Muscle of leg (tissue), 3 donors: ENCODE measurements at regions not wholly inside any gene's neighbourhood (a gene's known extent, or its start where the extent isn't known, plus 50 kb on each side); places are given as distances from the start of the nearest gene placed in this dataset.
"Not testable (repeated sequence)": the region's sequence is repeated elsewhere in the genome, so short reads cannot be mapped to it uniquely, and the experiment has no call there.

ENCODE experiments used
- DNase-seq: peaks from one replicate; pipeline ENCODE4 v3.0.0; 2013
- H3K27ac ChIP-seq: one replicate; pipeline ENCODE4 v1.5.1; 2013; ENCODE audit warnings: mild to moderate bottlenecking, low read length, control low read depth
- H3K27me3 ChIP-seq: one replicate; pipeline ENCODE4 v1.6.1; 2013; ENCODE audit warnings: low read length; ENCODE audit not compliant: control insufficient read depth, insufficient read depth
- H3K36me3 ChIP-seq: one replicate; pipeline ENCODE4 v1.6.1; 2013; ENCODE audit warnings: low read length; ENCODE audit not compliant: control insufficient read depth, insufficient read depth
- H3K4me1 ChIP-seq: one replicate; pipeline ENCODE4 v1.6.1; 2013; ENCODE audit warnings: low read length; ENCODE audit not compliant: control insufficient read depth, insufficient read depth
- H3K4me3 ChIP-seq: one replicate; pipeline ENCODE4 v1.5.1; 2013; ENCODE audit warnings: low read length, control low read depth
- H3K9me3 ChIP-seq: replicated peaks from 2 replicates; pipeline ENCODE4 v1.6.1; 2013; ENCODE audit warnings: low read depth, low read length; ENCODE audit not compliant: control insufficient read depth
- WGBS: methylation state at CpG from one replicate; pipeline ENCODE4 v1.1.5; 2013; ENCODE audit warnings: missing lambda C conversion rate; ENCODE audit not compliant: insufficient coverage; 5-methylcytosine and 5-hydroxymethylcytosine counted together

- H3K4me1 ChIP-seq: no peaks in the 10 kb centered on the region
- H3K9me3 ChIP-seq: no peaks in the 10 kb centered on the region
- H3K36me3 ChIP-seq: no peaks in the 10 kb centered on the region
- H3K4me3 ChIP-seq: no peak overlapping the region
- 80% methylated on average over 1 of the region's 4 CpGs for WGBS
- DNase-seq: no peak
- no peak overlapping the region for H3K27ac ChIP-seq
- no peaks in the 10 kb centered on the region for H3K27me3 ChIP-seq
Measured at GRCh38 chr13:109330123-109330522, 456.3 kb downstream of the IRS2 start.

GRCh38 chr13:109329175-109329574, 457.2 kb downstream of the IRS2 start:
- no peaks in the 10 kb centered on the region for H3K4me1 ChIP-seq
- no peaks in the 10 kb centered on the region for H3K36me3 ChIP-seq
- WGBS: 83% methylated on average over 2 of the region's 4 CpGs

GRCh38 chr13:109326601-109327000, 459.8 kb downstream of the IRS2 start:
- no peak overlapping the region for H3K27ac ChIP-seq
- 100% methylated on average over 2 of the region's 9 CpGs for WGBS
- no peak overlapping the region for H3K4me3 ChIP-seq
- no peaks in the 10 kb centered on the region for H3K36me3 ChIP-seq
- no peaks in the 10 kb centered on the region for H3K4me1 ChIP-seq
- no peaks in the 10 kb centered on the region for H3K27me3 ChIP-seq
- no peak for DNase-seq
- H3K9me3 ChIP-seq: no peaks in the 10 kb centered on the region

More at GRCh38 chr13:109329175-109329574, 457.2 kb downstream of the IRS2 start:
- Histone ChIP-seq H3K27me3 (no peaks in the 10 kb centered on the region), H3K4me3 (no peak overlapping the region), H3K27ac (no peak overlapping the region), H3K9me3 (no peaks in the 10 kb centered on the region)
- DNase-seq: no peak

GRCh38 chr13:109323338-109323737, 463.0 kb downstream of the IRS2 start:
- Histone ChIP-seq H3K36me3 (no peaks in the 10 kb centered on the region), H3K4me3 (no peak overlapping the region), H3K27ac (no peak overlapping the region), H3K27me3 (no peaks in the 10 kb centered on the region), H3K4me1 (no peaks in the 10 kb centered on the region), H3K9me3 (peaks cover 7% of the 10 kb centered on the region)
- 100% methylated on average over 1 of the region's 4 CpGs for WGBS
- DNase-seq: no peak

- WGBS: 90% methylated on average over 17 of the region's 23 CpGs
- Histone ChIP-seq H3K36me3 (no peaks in the 10 kb centered on the region), H3K4me1 (no peaks in the 10 kb centered on the region), H3K27me3 (no peaks in the 10 kb centered on the region), H3K9me3 (peaks cover 10% of the 10 kb centered on the region), H3K4me3 (no peak overlapping the region), H3K27ac (no peak overlapping the region)
- DNase-seq: no peak
Measured at GRCh38 chr13:109318945-109319590, 467.3 kb downstream of the IRS2 start.

GRCh38 chr13:109315481-109315880, 470.9 kb downstream of the IRS2 start:
- WGBS: 83% methylated on average over 1 of the region's 4 CpGs
- H3K27me3 ChIP-seq: no peaks in the 10 kb centered on the region
- no peaks in the 10 kb centered on the region for H3K36me3 ChIP-seq
- H3K9me3 ChIP-seq: peaks cover 10% of the 10 kb centered on the region
- no peak overlapping the region for H3K4me3 ChIP-seq
- DNase-seq: no peak
- no peaks in the 10 kb centered on the region for H3K4me1 ChIP-seq
- H3K27ac ChIP-seq: no peak overlapping the region

GRCh38 chr13:109314101-109314500, 472.3 kb downstream of the IRS2 start:
- H3K9me3 ChIP-seq: peaks cover 8% of the 10 kb centered on the region
- no peak overlapping the region for H3K4me3 ChIP-seq
- no peak for DNase-seq
- H3K27ac ChIP-seq: no peak overlapping the region
- H3K4me1 ChIP-seq: no peaks in the 10 kb centered on the region
- H3K27me3 ChIP-seq: no peaks in the 10 kb centered on the region
- H3K36me3 ChIP-seq: no peaks in the 10 kb centered on the region
- WGBS: 50% methylated on average over 5 of the region's 5 CpGs

GRCh38 chr13:109312399-109312798, 474.0 kb downstream of the IRS2 start:
- H3K9me3 ChIP-seq: peaks cover under 1% of the 10 kb centered on the region

GRCh38 chr13:109311431-109311976, 474.9 kb downstream of the IRS2 start:
- H3K9me3 ChIP-seq, H3K27me3 ChIP-seq, H3K4me3 ChIP-seq, DNase-seq, H3K27ac ChIP-seq, H3K36me3 ChIP-seq, H3K4me1 ChIP-seq: not testable (repeated sequence)
- WGBS: 96% methylated on average over 13 of the region's 33 CpGs

More at GRCh38 chr13:109312399-109312798, 474.0 kb downstream of the IRS2 start:
- Histone ChIP-seq H3K27me3 (no peaks in the 10 kb centered on the region), H3K36me3 (no peaks in the 10 kb centered on the region), H3K27ac (no peak overlapping the region), H3K4me3 (no peak overlapping the region), H3K4me1 (no peaks in the 10 kb centered on the region)
- no peak for DNase-seq

- Histone ChIP-seq H3K9me3 (no peaks in the 10 kb centered on the region), H3K4me1 (no peaks in the 10 kb centered on the region), H3K4me3 (no peak overlapping the region), H3K27me3 (no peaks in the 10 kb centered on the region), H3K36me3 (no peaks in the 10 kb centered on the region), H3K27ac (no peak overlapping the region)
- WGBS: 98% methylated on average over 6 of the region's 12 CpGs
- no peak for DNase-seq
Measured at GRCh38 chr13:109309625-109310363, 476.6 kb downstream of the IRS2 start.
